NCI-H82 treated with DMSO at 0.1 percent for 48 hours (cell line): ENCODE measurements at regions not wholly inside any gene's neighbourhood (a gene's known extent, or its start where the extent isn't known, plus 50 kb on each side); places are given as distances from the start of the nearest gene placed in this dataset.
"Not testable (repeated sequence)": the region's sequence is repeated elsewhere in the genome, so short reads cannot be mapped to it uniquely, and the experiment has no call there.

Experiments used
- DNase-seq: peaks from one replicate; lab custom pipeline; 2025; ENCODE audit not compliant: unreplicated experiment; lab: John Stamatoyannopoulos, UW

DNA sequence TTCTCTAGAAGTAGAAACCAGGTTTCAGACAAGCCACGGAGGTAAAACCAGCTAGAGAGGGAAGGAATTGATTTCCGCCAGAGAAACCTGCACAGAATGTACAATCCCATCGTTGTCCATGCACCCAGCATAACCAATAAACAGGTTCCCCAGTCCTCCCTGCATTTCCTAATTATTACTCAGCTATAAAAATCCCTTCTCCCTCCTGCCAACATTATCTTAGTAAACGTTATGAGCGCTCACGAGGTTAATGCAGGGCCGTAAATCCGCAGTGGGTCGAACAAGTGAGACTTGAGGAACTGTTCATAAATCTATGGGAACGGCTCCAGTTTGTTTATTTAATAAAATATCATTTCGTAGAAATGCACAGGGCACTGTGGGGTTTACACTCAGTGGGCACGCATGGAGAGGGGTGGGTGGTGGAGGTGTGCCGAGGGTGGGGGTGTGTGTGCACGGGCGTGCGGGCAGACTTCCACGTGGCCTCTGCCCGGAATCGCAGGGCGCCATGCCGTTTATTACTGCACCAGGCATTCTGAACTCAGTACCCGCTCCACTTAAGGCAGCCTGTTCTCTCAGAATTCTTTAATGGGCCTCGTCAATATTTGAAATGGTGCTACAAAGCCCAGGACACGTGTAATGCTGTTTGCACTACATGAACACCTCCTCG is 257.3 kb downstream of the MIAT start:
- DNase-seq: no peak

DNA sequence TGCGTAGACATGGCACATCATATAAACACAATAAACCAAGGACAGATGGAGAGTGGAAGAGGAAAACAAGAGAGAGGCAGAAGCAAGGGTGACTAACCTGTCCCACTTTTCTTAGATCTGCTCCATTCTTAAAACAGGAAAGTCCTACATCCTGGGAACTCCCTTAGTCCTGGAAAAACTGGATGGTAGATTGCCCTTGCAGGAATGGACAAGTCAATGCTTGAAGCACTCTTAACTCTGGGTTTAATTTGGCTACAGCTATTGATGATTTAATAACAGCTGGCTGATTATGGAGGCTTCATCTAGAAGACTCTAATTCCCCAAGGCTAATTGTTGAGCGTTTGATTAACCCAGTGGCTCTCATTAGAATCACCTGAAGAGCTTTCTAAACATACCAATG is 258.8 kb downstream of the MIAT start:
- DNase-seq: no peak

DNA sequence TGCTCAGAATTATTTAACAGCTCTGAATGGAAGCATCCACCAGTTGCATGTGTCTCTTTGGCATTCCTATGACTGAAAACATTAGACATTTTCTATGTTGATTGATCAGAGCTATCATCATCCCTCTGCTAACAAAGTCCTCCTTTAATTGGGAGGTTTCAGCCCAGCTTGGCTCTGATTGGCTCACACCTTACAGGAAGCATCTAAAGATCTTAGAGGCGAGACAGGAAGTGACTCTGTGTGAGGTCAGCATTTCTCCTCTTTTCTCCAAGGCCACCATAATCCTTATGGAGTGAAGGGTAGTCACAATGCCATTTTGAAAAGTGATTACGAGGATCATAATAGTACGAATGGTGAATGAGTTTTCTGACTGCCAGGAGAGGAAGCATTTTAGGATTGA is 260.8 kb downstream of the MIAT start:
- DNase-seq: no peak

DNA sequence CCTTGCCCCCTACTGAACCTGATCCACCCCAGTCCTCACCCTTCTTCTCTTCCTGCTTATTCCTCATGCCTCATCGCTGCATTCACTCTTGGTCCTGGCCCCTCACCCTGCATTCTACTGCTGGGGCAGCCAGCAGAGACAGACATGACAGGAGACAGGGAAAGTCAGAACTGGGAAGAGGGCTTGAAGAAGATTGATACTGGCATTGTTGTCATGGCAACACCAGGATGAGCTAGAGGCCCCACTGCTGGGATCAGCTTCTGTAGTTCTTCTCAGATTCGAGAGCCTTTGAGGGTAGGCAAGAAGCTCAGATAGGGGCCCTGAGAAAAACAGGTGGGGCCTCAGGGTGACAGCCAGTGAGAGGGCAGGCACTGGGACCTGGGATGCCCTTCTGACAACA is 264.3 kb downstream of the MIAT start:
- no peak for DNase-seq

DNA sequence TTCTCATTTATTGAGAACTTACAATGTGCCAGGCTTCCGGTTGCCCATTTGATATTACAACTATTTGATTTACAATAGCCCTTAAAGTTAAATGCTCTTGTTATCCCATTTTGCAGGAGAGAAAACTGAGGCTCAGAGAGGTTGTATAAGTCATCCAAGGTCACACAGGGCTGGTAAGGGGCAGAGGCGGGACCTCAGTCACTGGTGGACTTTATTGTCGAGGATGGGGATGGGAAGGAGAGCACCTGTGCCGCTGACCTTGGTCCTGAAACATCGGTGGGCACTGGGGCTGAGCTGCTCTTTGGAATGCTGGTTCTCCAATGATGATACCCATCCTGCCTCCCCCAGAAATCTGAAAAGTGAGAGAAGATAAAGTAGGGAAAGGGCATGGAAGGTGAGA is 265.4 kb downstream of the MIAT start:
- no peak for DNase-seq

DNA sequence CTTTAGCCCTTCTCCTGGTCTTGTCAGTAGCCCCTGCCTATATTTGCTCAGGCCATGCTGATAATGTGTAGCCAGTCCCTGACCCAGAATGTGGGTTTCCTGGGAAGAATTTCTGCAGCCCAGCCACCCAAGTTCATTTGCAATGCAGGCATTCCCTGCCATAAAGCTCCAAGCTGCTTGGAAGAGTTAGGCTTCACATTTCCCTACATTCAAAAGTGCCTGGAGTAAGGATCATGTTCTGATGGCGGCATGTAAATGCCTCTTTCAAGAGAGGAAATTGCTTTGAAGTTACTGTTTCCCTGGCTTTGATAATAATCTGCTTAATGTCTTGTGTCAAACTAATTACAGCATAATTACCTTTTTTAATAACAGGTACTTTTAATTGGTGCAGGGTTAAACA is 266.1 kb downstream of the MIAT start:
- no peak for DNase-seq

DNA sequence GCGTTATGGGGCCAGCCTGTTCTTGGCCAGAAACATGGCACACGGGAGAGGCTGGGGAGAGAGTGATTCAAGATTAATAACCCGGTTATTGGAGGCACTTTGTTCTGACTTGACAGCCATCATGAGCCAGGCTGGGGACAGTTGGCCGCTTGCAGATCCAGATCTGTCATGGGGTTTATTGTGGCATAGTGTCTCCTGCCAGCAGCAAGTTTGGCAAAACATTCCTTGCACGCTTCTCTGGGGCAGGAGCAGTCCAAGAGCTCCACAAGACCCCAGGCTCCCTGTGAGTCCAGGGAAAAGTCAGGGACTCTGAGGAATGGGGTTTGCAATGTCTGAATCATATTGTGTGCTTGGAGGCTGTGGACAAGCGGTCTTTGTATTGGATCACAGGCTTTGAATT is 270.4 kb downstream of the MIAT start:
- no peak for DNase-seq

DNA sequence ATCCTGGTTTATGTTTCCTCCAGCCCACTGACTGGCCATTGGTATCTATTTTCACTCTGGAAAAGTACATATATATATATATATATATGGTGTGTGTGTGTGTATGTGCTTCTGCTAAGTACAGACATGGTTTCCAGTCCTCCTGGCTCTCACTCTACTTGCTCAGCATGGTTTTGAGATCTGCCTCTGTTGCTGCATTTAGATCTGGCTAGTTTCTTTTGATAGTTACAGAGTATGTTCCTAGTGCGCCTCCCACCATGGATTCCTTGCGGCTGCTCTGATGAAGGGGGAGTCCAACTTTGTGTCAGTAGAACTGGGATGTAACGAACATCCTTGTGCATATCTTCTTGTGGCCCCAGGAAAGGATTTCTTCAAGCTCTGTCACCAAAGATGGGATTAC is 274.1 kb downstream of the MIAT start:
- no peak for DNase-seq

DNA sequence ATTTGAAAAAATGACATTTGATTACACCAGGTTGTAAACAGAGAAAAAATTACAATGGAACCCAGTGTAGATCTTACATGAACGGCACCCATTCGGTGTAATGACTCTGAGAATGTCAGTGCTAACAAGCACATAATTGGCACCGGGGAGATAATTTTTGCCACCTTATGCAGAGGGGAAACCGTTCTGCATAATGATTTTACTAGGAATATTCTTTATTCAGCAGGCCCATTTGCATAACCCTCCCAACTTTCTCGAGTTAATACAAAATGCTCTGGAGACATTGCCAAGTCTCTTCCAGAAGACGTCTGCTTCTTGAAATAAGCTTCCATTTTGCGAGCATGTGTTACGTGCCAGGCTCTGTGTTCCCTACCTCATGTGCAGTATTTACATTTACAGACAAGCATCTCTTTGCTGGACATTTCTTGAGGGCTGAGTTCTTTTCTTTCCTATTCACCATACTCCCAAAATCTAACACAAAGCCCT is 275.8 kb downstream of the MIAT start:
- no peak for DNase-seq

DNA sequence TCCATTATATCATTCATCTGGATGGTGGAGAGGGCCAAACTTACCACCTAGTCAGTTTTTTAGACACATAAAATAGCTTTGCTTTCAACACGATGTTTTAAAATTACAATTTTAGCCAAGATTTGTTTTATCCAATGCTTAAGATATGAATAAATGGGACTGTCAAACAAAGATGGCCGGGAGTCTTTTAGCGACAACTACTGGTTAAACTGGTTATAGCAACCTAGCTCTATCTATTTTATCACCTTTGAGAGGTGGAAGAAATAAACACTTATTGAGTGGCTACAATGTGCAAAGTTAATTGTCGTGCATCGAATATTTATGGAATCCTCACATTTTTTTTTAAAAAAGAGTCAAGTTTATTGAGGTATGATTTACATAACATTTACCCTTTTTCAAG is 279.8 kb downstream of the MIAT start:
- DNase-seq: no peak

DNA sequence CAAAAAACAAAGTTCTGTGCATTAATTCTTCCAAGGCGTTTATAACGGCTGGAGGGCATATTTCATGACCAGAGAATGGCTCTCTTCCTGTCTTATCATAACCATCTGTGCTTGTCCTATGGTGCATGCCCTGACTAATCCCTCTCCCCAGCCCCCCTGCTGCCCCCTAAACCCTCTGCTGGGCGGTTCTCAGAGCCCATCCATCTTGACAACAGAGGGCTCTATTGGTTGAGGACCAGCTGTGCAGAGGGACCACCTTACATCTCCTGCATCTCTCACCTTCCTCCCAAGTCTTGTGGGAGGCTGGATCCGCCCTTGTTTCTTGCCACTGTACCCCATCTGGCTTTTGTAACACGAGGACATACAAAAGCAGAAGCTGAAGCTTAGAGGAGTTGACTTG is 282.1 kb downstream of the MIAT start:
- DNase-seq: no peak

DNA sequence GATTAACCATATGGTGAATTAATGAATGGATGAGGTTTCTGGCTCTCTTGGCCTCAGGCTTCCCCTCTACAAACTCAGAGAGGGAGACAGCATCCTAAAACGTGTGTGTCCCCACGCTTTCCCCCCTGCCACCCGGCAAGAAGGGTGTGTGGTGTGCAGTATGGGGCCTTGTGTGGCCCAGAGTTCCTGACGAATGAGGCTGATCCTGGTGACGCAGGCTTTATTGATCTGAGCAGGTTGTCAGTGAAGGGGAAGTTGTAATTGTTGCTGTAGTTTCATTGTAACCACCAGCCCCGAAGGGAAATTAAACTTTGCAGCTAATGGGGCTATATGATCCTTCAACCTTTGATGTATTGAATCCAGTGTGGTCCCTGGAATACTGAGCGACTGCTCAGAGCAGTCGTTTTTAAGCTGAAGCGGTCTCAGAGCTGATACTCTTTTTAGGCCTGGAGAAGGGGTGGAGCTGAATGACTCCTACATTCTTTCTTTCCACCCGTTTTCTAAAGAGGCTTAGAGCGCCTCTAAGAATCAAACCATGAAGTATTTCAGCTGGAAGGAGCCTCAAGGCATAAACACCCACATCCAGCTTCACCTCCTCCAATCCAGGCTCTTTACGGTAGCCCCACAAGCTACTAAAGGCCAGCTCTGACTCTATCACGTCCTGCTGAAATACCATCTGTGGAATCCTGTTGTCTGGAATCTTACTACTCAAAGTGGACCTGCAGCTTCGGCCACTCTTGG is 284.7 kb downstream of the MIAT start:
- DNase-seq: no peak

DNA sequence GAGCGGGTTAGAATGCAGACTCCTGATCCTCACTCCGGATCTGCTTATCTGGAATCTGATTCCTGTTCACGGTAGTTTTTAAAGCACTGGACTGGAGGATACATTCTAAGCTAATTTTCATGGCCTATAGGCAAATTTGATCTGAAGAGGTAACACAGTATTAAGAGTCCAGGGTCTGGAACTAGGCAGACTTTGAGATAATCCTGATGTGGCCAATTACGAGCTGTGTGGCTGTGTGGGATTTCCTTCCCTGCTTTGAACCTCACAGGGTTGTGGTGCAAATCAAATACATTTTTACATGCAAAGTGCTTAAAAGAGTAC is 285.2 kb downstream of the MIAT start:
- no peak for DNase-seq

DNA sequence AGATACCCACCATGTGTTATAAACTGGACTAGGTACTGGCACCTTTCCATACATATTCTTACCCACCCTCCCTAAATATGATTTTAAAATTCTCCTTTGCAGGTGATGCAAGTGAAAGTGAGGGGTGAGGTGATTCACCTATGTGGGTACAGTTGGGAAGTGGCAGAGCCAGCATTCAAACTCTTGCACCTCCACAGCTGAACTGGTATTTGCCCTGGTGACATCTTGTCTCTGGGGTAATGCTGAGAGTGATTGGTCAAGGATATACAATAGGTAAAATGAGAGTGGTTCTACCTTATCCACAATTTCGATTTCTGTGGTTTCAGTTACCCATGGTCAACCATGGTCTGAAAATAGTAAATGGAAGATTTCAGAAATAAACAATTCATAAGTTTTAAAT is 288.2 kb downstream of the MIAT start:
- no peak for DNase-seq

DNA sequence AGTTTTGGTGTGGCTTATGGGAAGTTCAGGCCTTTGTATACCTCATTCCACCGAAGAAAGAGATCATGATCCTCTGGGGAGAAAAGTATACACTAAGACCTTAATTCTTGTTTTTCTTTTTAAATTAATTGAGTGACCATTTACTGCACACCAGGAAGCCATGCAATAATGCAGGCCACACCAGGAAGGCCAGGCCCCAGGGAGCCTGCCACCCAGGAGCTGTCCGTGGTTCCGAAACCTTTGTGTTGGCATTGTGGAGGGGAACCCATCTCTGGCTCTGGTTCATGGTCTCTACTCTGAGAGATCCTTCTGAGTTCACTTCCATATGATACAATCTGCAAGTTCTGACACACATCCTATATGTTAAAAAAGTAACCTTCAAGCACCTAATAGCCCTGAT is 291.8 kb downstream of the MIAT start:
- no peak for DNase-seq

DNA sequence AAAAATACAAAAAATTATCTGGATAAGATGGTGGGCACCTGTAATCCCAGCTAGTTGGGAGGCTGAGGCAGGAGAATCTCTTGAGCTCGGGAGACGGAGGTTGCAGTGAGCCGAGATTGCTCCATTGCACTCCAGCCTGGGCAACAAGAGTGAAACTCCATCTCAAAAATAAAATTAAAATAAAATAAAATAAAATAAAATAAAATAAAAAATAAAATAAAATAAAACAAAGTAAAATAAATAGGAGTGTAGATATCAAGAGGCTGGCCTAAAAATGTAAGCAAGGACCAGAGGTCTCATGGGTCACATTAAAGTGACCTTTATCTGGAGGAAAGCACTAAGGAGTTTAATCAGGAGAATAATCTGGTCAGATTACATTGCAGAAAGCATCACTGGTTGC is 293.8 kb downstream of the MIAT start:
- DNase-seq: not testable (repeated sequence)

DNA sequence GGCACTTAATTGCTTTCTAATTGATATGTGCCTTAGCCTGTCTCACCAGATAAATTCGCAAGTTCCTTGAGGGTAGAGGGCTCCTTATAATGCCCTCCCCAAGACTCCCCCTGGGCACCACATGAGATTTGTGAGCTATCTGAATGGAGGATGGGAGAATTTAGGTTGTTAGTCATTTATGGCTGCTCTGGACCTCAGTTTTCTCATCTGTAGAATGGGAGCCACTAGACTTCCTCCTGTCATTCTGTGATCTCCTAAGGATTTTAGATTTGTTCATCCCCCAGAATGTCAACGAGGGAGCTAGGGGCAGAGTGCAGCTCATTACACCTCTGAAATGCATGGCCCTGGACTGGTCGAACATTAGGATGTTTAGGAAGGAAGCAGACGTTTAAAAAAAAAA is 294.6 kb downstream of the MIAT start:
- no peak for DNase-seq

DNA sequence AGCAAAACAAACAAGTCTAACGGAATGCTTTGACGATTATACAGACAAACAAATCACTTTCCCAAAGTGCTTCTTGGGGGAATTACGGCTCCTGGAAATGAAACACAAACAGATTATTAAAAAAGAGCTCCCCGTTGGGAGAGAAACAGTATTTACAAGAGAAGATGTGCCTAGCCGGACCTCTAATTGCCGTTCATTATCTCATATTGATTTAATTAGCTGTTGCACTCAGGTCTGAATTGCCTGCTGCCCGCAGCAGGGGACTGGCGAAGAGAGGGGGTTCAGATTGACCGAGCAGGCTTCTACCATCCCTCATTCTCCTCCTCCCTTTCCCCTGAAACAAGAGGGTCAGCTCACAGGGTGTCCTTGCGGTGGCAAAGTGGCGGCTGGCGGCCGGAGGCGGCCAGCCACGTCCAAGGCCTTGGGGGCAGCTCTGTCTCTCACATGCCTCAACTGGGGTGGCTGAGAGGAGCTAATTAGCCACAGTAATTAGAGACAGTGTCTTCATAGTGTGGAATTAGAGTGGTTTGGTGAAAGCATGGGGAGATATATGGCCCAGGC is 295.1 kb downstream of the MIAT start:
- DNase-seq: no peak

DNA sequence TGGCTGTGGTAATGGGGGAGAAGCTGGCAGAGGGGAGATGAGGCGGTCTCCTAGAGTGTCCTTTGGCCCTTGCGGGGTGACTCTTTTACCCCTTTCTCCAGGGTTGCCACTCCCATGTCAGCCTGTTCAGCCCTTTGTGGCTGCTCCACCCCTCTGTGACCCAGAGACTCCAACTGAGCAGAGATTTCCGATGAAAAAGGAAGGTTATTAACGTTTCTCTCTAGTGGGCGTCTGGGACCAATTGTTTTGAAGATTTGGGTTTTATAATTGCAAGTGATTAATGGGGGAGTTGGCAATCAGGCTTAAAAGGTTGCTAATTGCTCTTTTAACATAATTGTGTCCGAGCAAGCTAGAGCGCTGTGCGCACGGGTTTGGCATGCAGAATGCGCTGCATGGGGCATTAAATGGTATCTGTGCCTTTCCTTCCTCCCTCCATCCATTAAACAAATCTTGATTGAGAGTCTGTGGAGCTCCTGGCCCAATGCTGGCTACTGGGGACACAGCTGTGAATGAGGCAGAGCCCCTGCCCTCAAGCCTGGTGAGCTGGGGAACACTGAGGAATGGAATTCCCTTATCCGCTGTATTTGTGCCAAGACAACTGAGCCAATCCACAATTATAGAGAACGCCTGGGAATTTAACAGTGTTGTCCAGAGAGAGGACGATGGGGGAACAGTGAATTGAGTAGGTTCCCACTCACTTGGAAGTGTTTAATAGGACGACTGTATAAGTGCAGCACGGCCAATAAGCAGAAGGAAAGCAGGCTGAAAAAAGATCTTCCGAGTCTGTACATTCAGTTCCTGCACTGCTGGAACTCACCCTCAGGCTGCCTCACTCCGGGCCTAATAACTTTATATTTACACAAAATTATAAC is 295.9 kb downstream of the MIAT start:
- DNase-seq: no peak

DNA sequence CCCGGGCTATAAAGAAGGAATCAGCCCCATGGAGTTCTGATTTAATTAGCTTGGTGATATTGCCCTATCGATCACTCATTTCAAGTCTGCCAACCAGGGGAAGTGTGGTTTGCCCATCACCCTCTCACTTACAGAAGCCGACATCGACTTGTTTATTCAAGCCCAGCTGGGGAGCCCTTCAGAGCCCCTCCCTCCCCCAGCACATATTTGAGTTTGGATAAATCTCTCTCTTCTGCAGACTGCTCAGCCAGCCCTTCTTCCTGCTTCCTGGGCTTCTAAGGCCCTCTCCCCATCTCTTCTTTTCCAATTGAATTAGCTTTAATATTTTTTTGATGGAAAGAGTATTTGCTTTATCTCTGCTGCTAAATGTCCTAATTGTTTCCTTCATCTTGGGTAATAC is 299.0 kb downstream of the MIAT start:
- no peak for DNase-seq

DNA sequence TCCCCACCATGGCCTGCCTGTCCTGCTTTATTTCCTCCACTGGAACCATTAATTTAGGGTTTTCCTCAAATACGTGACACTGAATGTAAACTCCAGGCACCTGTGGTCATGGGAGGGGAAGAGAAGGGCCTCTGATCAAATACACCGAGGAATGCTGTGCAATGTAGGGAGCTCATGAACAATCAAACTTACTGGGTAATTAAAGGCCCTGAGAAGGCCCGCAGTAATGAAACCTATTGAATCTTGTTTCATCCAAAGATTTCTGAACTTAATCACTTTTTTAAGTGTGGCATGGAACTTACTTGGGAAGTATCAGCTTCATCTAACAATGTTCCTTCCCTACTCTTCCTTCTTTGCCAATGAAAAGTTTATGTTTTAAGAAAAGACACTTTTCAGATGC is 299.8 kb downstream of the MIAT start:
- DNase-seq: no peak

DNA sequence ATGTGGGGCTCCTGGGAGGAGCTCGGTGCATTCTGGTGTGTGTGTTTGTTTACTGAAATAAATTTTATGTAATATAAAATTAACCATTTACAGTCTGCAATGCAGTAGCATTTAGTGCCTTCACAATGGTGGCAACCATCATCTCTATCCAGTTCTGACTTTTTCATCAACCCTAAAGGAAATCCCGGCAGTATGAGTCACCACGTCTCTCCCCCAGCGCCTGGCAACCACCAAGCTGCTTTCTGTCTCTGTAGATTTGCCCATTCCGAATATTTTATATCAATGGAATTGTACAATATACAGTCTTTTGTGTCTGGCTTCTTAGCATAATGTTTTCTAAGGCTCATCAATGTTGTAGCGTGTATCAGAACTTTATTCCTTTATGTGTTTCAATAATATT is 300.5 kb downstream of the MIAT start:
- DNase-seq: no peak
